Stimulated activated CD4-positive, alpha-beta T cell treated with anti-CD3 and anti-CD28 coated beads, Interleukin-1b, Interleukin-23, amount 100 ng/mL, for 24 hours (primary cell): ENCODE measurements at regions not wholly inside any gene's neighbourhood (a gene's known extent, or its start where the extent isn't known, plus 50 kb on each side); places are given as distances from the start of the nearest gene placed in this dataset.

Source experiments
- DNase-seq, 4 experiments: peaks; one replicate each; pipeline ENCODE4 v3.0.0-alpha.2; 2020; ENCODE audit warnings: low read depth in 4 of 4, low spot score in 1 of 4

DNA sequence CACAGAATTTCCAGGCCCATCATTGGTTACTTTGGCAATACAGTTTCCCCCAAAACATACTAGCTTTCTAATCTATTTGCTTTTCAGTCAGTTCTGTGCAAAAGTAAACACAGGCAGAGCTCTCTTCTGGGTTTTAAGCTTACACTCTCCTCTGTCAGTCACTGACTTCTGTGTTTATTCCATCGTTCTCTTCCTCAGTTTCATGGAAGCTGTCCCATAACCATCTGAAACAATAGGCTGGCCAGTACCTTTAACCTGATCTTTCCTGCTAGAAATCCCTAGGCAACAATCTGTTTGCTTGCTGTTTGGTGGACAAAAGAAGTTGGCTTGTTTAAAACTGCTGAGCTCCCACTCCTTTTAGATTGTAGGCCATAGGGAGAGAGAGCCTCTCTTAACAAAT lies 431.5 kb downstream of the HACE1 start:
- DNase-seq: no peak

DNA sequence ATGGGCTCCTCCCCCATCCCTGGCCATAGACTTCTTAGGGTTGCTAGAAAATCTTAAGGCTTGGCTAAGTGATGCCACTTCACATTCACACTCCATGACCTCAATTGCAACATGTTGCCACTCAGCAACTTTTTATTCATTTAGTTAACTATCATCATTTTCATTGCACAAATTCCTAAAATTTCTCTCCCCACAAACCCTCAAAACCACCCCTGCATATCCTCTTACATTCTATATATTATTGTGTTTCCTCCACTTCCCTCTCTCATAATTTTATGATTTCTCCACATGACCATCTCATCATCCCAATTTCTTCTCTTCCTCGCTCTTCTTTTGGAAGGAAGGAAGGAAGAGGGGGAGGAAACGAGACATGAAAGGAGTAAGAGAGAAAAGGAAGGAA lies 436.0 kb downstream of the HACE1 start:
- no peak for DNase-seq

DNA sequence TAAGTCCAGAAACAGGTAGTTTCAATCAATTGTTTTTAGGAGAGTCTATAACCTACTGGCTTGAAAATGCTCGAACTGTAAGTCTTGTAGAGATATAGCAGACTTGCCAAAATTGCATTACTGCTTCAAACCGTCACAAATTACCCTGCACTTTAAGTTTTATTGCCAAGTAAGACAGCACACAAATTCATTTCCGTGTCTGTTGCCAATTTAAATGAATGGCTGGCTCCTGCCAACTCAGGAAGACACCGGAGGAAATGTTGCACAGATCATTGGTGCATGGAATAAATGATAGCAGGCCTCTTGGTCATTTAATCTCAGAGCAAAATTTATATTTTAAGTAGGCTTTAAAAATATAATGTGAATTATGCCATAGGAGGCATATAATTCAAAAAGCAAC lies 438.1 kb downstream of the HACE1 start:
- no peak for DNase-seq

DNA sequence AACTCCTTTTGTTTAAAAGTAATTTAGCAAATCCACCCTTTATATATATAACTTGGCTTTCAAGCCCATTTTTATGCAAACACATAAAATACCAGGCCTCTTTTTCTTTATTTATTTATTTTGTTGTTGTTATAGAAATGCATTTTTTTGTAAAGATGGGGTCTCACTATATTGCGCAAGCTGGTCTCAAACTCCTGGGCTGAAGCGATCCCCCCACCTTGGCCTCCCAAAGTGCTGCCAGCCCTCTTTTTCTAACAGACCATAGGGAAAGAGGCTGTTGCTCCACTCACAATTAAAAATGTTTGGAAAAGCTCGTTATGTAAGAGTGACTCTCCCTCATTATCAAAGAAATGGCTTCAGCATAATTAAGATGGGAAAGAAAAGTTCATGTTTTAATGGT lies 440.9 kb downstream of the HACE1 start:
- no peak for DNase-seq

DNA sequence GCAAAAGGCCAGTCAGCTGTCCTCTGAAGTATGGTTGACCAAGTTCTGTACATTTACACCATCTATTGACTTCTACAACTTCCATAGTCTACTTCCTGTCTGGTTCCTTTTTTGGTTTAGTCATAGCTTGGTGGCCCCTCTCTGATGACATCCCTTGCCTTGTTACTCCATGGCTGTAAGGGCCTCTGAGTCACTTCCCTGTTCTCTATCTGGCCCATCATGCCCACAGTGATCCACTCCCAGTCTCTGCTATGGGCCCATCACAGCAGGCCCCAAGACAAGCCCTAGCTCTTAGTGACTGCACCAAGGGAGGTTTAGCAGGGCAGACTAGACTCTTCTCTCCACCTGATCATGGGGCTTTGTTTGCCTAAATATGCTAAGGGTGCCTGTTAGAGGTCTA lies 441.6 kb downstream of the HACE1 start:
- no peak for DNase-seq

DNA sequence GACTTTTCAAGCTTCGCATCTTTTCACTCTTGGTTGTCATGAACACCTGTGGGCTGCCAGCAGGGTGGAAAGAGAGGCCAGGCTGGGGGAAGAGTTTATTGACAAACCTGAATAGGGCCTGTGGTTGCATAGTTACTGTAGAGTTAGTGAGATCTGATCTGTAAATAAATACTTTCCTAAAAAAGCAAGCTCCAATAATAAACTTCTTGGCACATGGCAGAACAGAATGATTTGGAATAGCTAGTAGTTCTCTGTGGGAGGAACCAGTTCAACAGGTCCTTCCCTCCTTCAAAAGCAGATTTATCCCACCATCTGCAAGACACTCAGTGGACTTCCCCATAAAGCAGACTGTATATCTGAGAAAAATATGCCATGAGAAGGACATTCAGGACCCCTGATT lies 445.0 kb downstream of the HACE1 start:
- DNase-seq: no peak

DNA sequence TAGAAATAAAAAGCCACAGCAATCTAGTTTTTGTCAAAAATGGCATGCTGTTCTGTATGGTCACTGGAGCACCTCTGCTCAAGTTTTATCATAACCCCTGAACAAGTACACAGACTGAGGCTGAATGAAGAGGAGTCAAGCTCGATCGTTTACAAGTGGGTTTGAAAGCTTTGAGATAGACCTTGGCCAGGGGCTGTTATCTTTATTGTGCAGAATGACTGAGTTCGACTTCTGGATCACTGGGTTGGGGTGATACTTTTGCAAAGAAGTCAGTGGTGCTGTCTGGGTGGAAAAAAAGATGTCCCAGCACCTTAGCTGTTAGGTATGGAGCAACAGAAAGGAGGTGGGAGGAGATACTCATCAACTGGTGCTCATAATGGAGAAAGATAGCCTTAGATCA lies 446.0 kb downstream of the HACE1 start:
- no peak for DNase-seq

DNA sequence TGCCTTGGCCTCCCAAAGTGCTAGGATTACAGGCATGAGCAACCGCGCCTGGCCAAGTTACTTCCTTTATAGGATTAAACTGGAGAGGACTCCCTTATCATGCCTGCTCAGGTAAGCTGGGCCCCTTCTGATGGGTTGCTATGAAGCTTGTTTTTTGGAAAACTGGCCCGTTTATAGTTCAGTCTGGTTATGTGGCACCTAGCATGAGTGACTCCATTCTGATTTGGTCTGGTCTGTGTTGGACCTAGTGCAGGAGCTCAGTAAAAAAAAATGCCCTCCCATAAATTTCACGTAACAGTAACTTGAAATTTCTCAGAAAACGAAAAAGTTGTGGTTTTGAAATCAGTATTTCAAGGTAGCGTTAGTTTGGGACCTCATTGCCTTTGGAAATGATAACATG lies 448.4 kb downstream of the HACE1 start:
- DNase-seq: no peak

DNA sequence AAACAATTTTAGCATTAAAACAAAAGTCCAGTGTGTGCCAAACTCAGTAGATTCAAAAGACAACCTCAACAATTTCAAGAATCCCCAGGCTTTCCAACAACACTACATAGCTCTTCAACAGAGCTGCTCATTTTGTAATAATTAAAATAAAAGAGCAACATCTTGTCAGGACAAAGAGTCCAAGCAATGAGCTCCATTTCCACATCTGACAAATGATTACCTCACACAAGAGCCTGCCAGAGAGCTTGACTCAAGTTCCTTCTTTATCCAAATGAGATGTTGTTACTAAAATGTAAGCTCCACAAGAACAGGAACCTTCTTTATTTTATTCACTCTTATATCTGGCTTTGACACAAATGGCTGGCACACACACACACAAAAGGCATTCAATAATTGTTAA lies 449.8 kb downstream of the HACE1 start:
- DNase-seq: no peak

DNA sequence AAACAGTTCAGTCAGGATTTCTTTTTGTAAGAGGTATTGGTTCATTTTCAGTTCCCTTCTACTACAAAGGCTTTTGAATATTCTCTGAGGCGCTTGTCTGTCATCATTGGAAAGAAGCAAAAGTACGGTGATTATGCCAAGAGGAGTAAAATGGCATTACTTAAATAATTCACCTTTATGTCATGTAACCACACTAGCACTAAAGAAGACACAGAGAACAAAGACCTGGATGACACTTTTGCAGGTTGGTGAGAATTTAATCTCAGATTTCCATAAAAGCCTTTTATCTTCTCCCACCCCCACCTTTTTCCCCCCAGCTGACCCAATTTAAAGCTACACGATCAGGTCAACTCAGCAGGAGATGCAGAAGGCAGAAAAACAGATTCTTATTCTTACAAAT lies 451.8 kb downstream of the HACE1 start:
- no peak for DNase-seq

DNA sequence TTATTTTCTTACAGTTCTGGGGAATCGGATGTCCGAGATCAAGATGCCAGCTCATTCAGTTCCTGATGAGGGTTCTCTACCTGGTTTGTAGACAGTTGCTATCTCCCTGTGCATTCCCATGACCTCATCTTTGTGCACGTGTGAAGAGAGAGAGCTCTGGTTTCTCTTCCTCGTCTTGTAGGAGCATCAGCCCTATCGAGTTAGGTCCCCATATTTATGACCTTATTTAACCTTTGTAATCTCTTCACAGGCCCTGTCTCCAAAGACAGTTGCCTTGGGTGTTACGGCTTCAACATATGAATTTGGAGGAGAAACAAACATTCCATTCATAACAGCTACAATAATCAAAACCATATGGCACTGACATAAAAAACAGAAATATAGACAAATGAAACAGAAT lies 455.3 kb downstream of the HACE1 start:
- no peak for DNase-seq

DNA sequence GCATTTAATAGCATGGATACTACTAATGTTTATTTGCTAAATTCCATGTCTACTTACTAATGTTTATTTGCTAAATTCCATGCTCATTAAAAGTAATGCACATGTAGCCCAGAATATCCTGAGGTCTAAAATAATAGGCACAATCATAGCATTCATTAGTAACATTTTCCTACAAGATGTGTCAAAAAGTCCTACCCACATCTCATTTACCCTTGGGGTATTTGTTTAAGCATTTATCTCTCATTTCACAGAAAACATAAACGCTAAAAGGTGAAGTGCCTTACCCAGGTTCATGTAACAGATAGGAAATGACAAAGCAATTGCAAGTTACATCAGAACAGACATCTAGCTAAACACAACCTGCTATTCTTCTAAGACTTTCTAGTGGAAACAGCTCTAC lies 457.1 kb downstream of the HACE1 start:
- no peak for DNase-seq

DNA sequence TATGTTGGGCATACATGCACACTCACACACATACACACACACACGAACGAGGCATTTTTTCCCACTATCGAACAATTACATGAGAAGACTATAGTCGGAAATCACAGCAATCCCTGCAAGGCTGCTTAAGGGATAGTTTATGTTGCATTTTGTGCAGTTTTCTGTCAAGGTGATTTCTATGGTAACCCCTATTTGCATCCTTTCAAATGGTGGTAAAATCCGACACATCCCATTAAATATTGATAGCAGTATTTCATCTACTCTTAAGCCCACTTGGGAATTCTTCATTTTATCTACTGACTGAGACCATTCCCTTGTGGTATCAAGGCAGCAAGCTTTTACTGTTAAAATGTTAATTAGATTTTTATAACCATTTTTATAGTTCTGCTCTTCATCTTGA lies 457.8 kb downstream of the HACE1 start:
- DNase-seq: no peak

DNA sequence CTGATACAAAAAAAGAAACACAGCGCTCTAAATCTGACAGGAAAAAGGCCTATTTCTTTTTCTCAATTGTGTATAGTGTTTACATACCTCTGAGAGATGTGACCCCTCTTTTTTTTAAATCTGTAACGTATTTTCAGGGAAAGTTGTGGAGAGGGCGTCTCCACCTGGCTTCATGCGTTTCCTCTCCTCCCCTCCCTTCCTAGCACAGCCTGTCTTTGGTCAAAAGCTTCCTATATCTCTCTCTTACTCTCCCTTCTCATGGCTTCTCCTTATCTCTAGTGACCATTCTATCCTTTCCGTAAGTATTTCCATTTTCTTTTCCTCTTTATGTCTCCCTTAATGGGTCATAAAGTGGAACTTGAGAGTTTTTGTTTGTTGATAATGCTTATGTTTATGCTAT lies 458.9 kb downstream of the HACE1 start:
- DNase-seq: no peak

DNA sequence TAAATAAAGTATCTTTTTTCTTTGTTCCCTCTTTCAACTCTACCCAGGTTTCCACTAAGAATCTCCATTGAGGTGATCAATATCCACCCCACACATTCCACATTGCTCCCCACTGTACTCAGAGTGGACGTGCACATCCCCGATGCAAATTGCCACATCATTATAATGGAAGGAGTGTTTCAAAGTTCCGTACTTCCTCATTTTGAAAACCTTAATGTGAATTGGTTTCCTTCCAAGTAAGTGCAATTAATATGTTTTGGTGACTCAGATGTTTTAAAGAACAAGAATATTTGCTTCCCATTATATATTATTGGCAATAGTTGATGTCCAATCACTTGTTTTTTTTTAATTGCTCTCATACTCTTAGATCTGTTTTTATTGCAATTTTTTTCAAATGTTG lies 463.6 kb downstream of the HACE1 start:
- DNase-seq: no peak

DNA sequence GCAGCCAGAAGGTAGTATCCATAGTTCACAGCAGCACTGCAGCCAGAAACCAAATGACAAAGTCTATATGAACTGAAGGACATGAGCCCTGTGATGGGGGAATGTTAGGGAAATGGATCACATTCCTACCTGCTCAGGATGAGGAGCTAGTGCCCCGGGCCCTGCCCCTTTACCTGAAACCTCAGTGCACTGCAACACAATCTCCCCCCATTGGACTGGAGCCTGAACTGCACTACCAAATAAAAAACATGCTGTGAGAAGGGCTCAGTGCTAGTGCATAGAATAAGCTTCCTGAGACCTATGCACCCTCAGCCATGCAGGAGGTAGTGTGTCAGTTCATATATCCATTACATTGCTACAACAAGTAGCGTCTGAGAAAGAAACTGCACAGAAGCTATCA lies 477.8 kb downstream of the HACE1 start:
- no peak for DNase-seq

DNA sequence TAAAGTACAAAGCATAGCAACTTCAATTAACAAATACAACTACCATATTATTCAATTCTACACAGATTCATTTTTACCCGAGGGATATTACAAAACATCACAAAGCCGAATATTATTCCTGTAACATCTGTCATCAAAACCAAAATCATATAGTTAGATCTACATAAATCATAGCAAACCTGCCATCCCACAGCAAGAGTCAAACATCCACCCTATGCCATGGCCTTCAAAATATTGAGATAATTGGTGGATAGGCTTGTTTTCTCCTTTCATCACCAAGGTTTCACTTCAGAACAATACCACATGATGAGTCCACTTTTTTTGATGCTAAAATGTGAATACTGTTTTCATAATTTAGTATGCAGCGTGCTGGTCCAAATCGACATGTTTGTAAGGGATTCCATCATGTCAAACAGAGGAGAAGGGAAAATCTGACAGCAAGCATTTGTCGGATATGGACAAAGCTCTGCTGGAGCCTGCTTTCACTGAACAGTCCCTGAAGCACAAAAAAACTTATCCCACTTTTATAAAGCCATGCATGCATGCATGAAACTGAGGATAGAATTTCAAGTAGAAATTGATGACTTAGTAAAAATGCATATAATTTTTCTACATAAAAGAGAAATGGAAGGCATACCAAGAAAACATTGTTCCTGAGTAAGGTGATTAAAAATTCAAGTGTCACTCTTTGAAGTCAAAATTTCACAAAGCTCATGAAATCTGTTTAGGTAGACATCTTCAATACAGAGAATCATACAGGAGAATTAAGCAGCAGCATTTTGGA lies 494.1 kb downstream of the HACE1 start:
- no peak for DNase-seq

DNA sequence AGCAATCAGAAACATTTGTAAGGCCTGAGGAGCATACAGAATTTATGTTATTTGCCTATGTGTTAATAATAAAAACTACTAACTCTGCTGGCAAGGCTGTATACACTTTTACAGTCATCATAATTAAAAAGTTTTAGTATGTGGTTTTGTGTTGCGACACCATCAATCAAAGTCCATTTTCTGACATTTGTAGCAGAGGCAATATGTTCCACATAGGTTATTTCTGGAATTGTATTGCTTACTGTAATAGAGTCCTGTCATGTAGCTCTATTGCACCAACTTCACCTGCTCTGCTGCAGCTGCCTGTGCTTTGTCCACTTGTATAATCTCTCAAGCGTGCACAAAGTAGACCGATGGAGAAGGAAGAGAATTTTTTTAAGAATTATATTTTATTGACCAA lies 501.8 kb downstream of the HACE1 start:
- no peak for DNase-seq

DNA sequence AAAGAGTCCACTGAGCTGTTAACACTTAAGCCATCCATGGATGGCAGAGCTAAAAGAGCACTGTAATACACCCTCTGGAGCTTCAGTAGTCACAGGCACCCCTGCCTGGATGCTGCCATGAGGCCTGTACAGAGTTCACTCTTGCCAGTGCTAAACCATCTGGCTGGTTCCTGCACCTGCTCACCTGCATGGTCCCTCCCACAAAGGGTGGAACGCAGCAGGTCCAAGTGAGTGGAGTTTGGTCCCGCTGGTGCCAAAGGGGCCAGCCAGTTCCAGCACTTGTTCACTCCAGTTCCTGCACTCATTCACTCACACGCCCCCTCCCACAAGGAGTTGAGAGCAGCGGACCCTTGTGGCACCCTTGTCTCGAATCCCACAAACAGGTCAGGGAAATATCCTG lies 503.5 kb downstream of the HACE1 start:
- DNase-seq: no peak

DNA sequence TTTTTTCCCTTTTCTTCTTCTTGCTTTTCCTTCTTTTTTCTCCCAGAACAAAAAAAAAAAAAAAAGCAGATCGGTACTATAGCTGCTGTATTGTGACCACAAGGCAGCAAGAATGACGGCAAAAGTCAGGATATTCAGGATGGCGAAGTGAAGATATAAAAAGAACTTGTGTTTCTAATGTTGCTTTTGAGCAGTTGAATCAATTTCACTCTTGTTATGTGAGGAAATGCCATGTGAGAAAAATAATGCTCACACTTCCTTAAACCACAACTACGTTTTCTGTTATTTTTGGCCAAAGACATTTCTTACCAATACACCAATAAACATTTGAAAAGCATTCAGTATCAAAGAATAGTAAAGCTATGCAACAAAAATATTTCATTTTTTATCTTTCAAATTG lies 510.5 kb downstream of the HACE1 start:
- DNase-seq: no peak

DNA sequence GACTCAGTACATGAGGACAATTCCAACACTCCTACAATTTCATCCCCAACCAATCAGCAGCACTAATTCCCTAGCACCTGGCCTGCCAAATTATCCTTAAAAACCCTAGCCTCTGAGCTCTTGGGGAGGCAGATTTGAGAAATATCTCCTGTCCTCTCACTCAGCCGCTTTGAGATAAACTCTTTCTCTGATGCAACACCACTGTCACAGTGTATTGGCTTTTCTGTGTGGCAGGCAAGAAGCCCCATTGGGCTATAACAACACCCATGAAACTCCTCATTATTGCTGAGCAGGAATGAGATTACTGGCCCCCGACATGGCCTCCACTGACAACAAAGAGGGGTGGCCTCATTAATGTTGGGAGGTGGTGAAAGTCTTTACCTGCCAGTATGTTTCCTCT lies 515.5 kb downstream of the HACE1 start:
- DNase-seq: no peak

DNA sequence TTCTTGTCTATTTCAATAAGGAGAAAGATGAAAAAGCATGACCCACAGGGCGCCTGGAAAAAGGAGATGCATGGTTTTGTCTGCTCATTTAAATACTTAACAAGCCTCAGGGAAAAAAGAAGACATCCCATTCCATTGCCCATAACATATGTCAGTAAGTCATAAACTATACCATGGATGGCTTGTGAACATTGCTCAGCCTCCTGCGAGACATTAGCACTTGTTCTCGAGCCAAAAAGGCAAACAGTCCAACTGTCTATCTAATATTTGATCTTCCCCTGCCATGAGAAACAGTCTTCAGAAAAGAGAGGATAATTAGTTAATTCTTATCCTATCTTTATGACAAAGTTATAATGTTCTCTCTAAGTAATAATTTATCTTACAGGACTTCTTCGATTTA lies 527.4 kb downstream of the HACE1 start:
- no peak for DNase-seq

DNA sequence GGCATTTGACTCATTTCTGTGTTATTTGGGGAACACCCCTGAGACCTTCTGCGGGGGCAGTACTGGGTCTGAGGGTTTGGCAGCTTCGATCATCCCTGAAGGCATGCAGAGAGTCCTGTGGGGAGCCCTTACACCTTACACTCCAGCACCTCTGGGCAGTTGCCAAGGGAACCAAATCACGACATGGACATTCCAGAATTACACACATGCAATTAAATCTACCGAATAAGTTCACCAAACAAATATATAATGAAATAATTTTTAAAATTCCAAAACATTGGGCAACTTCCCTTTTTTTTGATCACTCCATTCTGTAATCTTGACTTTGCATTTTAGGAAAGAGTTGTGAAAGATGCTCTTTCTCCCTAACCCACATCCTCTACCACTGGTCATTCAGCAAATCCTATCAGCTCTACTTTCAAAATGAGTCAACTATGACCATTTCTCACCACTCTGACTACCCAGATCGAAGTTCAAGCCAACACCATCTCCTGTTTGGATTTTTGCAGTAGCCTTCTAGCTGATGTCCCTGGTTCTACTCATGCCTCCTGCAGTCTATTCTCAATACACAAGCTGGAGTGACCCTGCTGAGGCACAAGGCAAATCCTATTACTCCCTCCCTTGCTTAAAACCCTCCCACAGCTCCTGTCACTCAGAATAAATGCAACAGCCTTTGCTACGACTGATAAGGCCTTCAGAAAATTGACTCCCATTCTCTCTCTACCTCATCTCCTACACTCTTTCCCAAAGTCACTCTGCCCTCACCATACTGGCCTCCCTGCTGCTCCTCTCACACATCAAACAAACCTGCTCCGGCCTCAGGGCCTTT lies 533.3 kb downstream of the HACE1 start:
- DNase-seq: no peak
